BE2C (cell line): ENCODE measurements at regions not wholly inside any gene's neighbourhood (a gene's known extent, or its start where the extent isn't known, plus 50 kb on each side); places are given as distances from the start of the nearest gene placed in this dataset.
A peak's percentile ranks its signal among the peaks of the same experiment; 100 is the strongest.
"Not testable (repeated sequence)": the region's sequence is repeated elsewhere in the genome, so short reads cannot be mapped to it uniquely, and the experiment has no call there.

Experiments
- DNase-seq: peaks from one replicate; pipeline ENCODE4 v3.0.0-alpha.2; 2020
- H3K27me3 ChIP-seq: fragments of 250-450 bp; sonication (Bioruptor Pico); 2 replicates; pipeline ENCODE4 v1.5.1; 2020; ENCODE audit warnings: mild to moderate bottlenecking
- H3K36me3 ChIP-seq: fragments of 250-450 bp; sonication (Bioruptor Pico); 2 replicates; pipeline ENCODE4 v1.5.1; 2020; ENCODE audit warnings: mild to moderate bottlenecking
- H3K4me1 ChIP-seq: fragments of 250-450 bp; sonication (Bioruptor Pico); 2 replicates; pipeline ENCODE4 v1.5.1; 2020
- H3K4me3 ChIP-seq: 2 replicates; pipeline ENCODE4 v1.5.1; 2011; ENCODE audit warnings: low read depth, low read length
- H3K9me3 ChIP-seq: fragments of 250-450 bp; sonication (Bioruptor Pico); 2 replicates; pipeline ENCODE4 v1.5.1; 2020
- CTCF ChIP-seq: IDR thresholded peaks from 2 replicates; pipeline ENCODE4 v1.5.1; 2012; ENCODE audit warnings: mild to moderate bottlenecking, low read depth, low read length

- DNase-seq = no peak
- peaks cover 20% of the 10 kb centered on the region for H3K27me3 ChIP-seq
- TF ChIP-seq CTCF = no peak
- H3K4me3 ChIP-seq = no peak overlapping the region
- H3K36me3 ChIP-seq = no peaks in the 10 kb centered on the region
- H3K4me1 ChIP-seq = no peaks in the 10 kb centered on the region
- H3K9me3 ChIP-seq = no peaks in the 10 kb centered on the region
These were observed 104.0 kb downstream of the MTX3 start for GRCh38 chr5:79886925-79887655.

GRCh38 chr5:79886456-79886855 is 104.6 kb downstream of the MTX3 start:
- TF ChIP-seq CTCF = no peak
- no peak for DNase-seq

DNA sequence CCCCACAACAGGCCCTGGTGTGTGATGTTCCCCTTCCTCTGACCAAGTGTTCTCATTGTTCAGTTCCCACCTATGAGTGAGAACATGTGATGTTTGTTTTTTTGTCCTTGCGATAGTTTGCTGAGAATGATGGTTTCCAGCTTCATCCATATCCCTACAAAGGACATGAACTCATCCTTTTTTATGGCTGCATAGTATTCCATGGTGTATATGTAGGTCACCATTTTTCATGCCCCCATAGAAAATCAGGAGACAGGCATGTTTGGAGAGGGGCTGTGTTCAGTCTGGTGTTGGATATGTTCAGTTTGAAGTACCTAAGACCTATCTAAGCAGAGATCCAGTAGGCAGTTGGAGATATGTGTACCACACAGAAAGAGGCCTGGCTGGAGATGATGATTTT is 111.2 kb downstream of the MTX3 start:
- not testable (repeated sequence) for H3K36me3 ChIP-seq, H3K9me3 ChIP-seq, H3K27me3 ChIP-seq, DNase-seq, H3K4me3 ChIP-seq, H3K4me1 ChIP-seq

More at GRCh38 chr5:79886456-79886855, 104.6 kb downstream of the MTX3 start:
- H3K9me3 ChIP-seq = no peaks in the 10 kb centered on the region
- H3K27me3 ChIP-seq = peaks cover 20% of the 10 kb centered on the region
- H3K4me3 ChIP-seq = no peak overlapping the region
- H3K36me3 ChIP-seq = no peaks in the 10 kb centered on the region
- no peaks in the 10 kb centered on the region for H3K4me1 ChIP-seq

DNA sequence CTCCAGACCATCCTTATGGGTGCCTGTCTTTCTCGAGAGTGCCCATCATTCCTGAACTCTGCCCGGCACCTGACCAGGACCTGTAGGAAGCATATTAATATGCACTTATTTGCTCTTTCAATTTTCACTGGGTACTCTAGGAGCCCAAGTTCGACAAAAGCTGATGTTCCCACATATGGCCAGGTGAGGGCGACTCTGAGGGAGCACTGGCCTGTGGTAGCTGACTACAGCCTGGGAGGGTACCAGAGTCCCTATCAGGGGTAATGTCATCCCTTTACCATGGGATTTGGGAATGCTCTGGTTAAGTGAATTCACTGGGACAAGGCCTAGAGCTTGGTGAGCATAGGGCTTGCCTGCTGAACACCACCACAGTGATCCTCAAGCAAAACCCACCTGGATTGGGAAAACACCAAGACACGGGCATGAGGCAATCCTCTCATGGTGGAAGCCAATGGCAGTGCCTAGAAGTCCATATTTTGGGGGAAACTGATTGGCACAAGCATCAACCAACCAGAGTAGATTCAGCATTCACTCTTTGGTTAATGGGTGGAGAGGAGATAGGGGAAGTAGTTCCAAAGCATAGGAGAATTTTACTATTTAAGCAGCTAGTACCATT is 112.2 kb downstream of the MTX3 start:
- DNase-seq = peak; percentile 42
- peak; percentile 70 for TF ChIP-seq CTCF
- Histone ChIP-seq H3K4me3 (no peak overlapping the region), H3K36me3 (no peaks in the 10 kb centered on the region), H3K4me1 (no peaks in the 10 kb centered on the region), H3K27me3 (peaks cover 10% of the 10 kb centered on the region; the same call in 1 of the 2 replicates), H3K9me3 (no peaks in the 10 kb centered on the region)

- H3K27me3 ChIP-seq = peaks cover 16% of the 10 kb centered on the region
- DNase-seq = no peak
- no peak overlapping the region for H3K4me3 ChIP-seq
- no peaks in the 10 kb centered on the region for H3K4me1 ChIP-seq
- H3K9me3 ChIP-seq = no peaks in the 10 kb centered on the region
- no peak for TF ChIP-seq CTCF
- no peaks in the 10 kb centered on the region for H3K36me3 ChIP-seq
These were observed 112.9 kb downstream of the MTX3 start for GRCh38 chr5:79878136-79878679.

GRCh38 chr5:79876456-79876855 is 114.6 kb downstream of the MTX3 start:
- H3K9me3 ChIP-seq = no peaks in the 10 kb centered on the region
- no peak for DNase-seq
- TF ChIP-seq CTCF = no peak

More at GRCh38 chr5:79876456-79876855, 114.6 kb downstream of the MTX3 start:
- Histone ChIP-seq H3K36me3 (no peaks in the 10 kb centered on the region), H3K4me1 (no peaks in the 10 kb centered on the region), H3K4me3 (no peak overlapping the region), H3K27me3 (peaks cover 25% of the 10 kb centered on the region)
